ENCODE measurements at regions not wholly inside any gene's neighbourhood (a gene's known extent, or its start where the extent isn't known, plus 50 kb on each side); places are given as distances from the start of the nearest gene placed in this dataset.

DNA sequence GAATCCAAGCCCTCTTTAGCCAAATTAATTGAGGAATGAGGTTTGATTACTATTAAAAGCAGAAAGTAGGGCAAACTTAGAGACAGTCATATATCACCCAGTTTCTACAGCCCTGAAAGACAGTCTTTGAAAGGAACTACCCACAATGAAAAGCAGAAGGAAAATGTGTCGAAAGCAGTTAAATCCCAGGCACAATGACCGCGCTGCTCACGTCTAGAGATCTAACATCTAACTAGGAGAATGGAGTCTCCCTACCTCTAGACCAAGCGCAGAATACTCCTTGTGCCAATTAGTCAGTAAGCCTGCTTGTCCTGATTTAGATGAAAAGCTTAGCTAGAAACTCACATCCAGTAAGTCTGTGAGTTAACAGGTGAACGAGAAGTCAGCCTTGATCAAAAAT is 350.0 kb downstream of the FGFR2 start:
- Histone ChIP-seq H3K4me3 (no peak overlapping the region), H3K4me2 (no peak overlapping the region), H3K36me3 (ENCODE audit: insufficient read depth) (no peaks in the 10 kb centered on the region), H3K79me2 (replicated peaks; ENCODE audit: insufficient read depth) (no peaks in the 10 kb centered on the region), H3K4me1 (ENCODE audit: insufficient read depth) (no peaks in the 10 kb centered on the region), H4K20me1 (replicated peaks; ENCODE audit: insufficient read depth) (no peaks in the 10 kb centered on the region), H2AFZ (no peak overlapping the region), H3K27me3 (ENCODE audit: insufficient read depth) (no peaks in the 10 kb centered on the region), H3K27ac (ENCODE audit: low read depth) (no peak overlapping the region), H3F3A (replicated peaks; ENCODE audit: low read depth) (no peaks in the 10 kb centered on the region), H3K9me2 (ENCODE audit: insufficient read depth) (peaks cover 3% of the 10 kb centered on the region)
- peaks cover 7% of the 10 kb centered on the region for H3K4me1 Mint-ChIP-seq
- no peaks in the 10 kb centered on the region for H3K27me3 Mint-ChIP-seq (ENCODE audit: insufficient read depth, low read depth, poor library complexity)
- no peak overlapping the region for H3K4me3 Mint-ChIP-seq
- no peaks in the 10 kb centered on the region for H3K36me3 Mint-ChIP-seq (ENCODE audit: low read depth)
- H3K27ac Mint-ChIP-seq = no peak overlapping the region
- ATAC-seq (no peak), DNase-seq (ENCODE audit: low spot score) (no peak)
- H3K9me3 Mint-ChIP-seq = no peaks in the 10 kb centered on the region
- TF ChIP-seq ZNF114 (CRISPR knock-in tag; IDR thresholded peaks at IDR 0.05) (no peak), POLR2AphosphoS5 (IDR thresholded peaks at IDR 0.05; ENCODE audit: low read depth) (no peak), CREB1 (CRISPR knock-in tag; IDR thresholded peaks at IDR 0.05; ENCODE audit: low read depth) (no peak), ZNF331 (CRISPR knock-in tag; IDR thresholded peaks at IDR 0.05; ENCODE audit: low read depth) (no peak), CTCF (conservative IDR thresholded peaks at IDR 0.05; ENCODE audit: low read depth in 2 of 2) (no peak), STAT1 (IDR thresholded peaks at IDR 0.05; ENCODE audit: unreplicated experiment) (no peak), JUNB (IDR thresholded peaks at IDR 0.05; ENCODE audit: unreplicated experiment) (no peak), EZH2phosphoT487 (IDR thresholded peaks at IDR 0.05; ENCODE audit: unreplicated experiment) (no peak), NANOG (IDR thresholded peaks at IDR 0.05; ENCODE audit: borderline replicate concordance) (no peak), ZNF462 (CRISPR knock-in tag; IDR thresholded peaks at IDR 0.05) (no peak), EZH2 (IDR thresholded peaks at IDR 0.05; ENCODE audit: low read depth, unreplicated experiment) (no peak)
- TF ChIP-seq, protein P1, sequence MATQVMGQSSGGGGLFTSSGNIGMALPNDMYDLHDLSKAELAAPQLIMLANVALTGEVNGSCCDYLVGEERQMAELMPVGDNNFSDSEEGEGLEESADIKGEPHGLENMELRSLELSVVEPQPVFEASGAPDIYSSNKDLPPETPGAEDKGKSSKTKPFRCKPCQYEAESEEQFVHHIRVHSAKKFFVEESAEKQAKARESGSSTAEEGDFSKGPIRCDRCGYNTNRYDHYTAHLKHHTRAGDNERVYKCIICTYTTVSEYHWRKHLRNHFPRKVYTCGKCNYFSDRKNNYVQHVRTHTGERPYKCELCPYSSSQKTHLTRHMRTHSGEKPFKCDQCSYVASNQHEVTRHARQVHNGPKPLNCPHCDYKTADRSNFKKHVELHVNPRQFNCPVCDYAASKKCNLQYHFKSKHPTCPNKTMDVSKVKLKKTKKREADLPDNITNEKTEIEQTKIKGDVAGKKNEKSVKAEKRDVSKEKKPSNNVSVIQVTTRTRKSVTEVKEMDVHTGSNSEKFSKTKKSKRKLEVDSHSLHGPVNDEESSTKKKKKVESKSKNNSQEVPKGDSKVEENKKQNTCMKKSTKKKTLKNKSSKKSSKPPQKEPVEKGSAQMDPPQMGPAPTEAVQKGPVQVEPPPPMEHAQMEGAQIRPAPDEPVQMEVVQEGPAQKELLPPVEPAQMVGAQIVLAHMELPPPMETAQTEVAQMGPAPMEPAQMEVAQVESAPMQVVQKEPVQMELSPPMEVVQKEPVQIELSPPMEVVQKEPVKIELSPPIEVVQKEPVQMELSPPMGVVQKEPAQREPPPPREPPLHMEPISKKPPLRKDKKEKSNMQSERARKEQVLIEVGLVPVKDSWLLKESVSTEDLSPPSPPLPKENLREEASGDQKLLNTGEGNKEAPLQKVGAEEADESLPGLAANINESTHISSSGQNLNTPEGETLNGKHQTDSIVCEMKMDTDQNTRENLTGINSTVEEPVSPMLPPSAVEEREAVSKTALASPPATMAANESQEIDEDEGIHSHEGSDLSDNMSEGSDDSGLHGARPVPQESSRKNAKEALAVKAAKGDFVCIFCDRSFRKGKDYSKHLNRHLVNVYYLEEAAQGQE (IDR thresholded peaks at IDR 0.05; ENCODE audit: unreplicated experiment) = no peak
- TF ChIP-seq, protein P2, sequence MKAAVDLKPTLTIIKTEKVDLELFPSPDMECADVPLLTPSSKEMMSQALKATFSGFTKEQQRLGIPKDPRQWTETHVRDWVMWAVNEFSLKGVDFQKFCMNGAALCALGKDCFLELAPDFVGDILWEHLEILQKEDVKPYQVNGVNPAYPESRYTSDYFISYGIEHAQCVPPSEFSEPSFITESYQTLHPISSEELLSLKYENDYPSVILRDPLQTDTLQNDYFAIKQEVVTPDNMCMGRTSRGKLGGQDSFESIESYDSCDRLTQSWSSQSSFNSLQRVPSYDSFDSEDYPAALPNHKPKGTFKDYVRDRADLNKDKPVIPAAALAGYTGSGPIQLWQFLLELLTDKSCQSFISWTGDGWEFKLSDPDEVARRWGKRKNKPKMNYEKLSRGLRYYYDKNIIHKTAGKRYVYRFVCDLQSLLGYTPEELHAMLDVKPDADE (IDR thresholded peaks at IDR 0.05) = no peak

Measured in GM23338 (cell line).